IPS DF 19.7 (cell line): ENCODE measurements at regions not wholly inside any gene's neighbourhood (a gene's known extent, or its start where the extent isn't known, plus 50 kb on each side); places are given as distances from the start of the nearest gene placed in this dataset.

Experiments
- DNase-seq: peaks from one replicate; pipeline ENCODE4 v3.0.0-alpha.2; 2013; ENCODE audit warnings: low read depth, low spot score

DNA sequence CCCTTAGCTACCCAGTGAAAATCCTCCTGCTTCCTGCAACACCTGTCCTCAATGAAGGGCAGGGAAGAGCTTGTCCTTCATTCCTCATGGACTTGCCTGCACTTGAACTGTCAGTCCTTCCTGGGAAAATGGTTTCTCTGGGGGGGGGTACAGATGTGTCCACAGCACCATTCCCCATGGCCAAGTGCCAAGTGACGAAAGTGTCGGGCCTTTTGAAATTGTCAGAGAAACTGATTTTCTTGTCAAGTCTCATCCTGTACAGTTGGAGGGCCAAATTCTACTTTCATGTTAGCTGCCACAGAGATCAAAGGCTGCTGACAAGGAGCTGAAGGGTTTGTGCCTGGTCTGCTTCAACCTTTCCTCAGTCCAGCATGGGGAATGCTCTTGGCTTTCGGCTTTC lies 179.5 kb upstream of the PARP11 start:
- DNase-seq, result no peak

DNA sequence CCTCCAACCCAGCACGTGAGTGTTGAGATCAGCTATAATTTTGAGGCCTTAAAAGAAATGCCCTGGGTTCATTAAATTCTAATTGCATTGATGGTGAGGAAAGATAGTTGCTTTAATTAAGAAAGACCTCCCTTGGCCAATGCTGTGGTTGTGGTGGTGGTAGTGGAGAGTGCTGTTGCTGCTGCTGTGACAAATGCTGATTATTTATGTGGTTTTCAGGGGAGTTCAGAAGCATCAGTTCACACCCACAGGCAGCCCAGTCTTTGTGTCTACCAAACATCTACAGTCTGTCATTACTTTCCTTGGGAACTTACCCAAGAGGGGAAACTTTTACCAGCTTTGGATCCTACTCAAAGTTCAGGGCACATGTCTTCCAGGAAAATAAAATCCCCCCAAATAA lies 178.4 kb upstream of the PARP11 start:
- DNase-seq, result no peak

DNA sequence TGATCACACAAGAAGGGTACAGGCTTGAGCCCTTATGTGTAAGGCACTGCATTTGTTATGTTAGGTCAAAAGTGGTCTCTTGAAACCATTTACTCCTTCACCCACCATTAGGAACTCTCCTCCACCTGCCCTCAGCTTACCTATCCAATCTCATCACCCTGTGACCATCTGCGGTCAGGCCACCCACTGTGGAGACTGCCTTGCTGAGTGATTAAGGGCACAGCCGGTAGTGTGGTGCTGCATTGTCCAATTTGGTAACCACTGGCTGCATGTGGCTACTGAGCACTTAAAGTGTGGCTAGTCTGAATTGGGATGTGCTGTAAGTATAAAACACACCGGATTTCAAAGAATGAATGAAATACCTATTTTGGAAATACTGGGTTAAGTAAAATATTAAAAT lies 177.1 kb upstream of the PARP11 start:
- DNase-seq, result no peak

- no peak for DNase-seq
These were observed 176.3 kb upstream of the PARP11 start for GRCh38 chr12:4049298-4050080.

DNA sequence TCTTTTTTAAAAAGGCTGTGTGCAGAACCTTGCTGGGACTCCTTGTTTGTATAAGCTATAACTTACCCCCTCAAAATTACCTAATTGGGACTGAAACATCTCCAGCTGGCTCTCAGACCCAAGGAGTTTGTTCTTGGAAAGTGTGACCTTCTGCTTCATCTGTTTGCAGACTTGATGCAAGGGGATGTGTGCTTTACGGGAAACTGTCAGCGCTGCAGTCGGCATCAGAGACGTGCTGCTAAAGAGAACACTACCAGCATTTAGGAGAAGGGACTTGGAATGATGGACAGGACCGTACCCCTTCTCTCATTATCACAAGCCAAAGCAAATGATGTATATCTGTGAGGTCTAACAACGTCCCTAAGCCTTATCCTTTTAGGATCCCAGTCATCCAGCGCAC lies 174.2 kb upstream of the PARP11 start:
- DNase-seq, result no peak

GRCh38 chr12:4046495-4046840 lies 173.3 kb upstream of the PARP11 start:
- no peak for DNase-seq

- no peak for DNase-seq
These were observed 172.7 kb upstream of the PARP11 start for GRCh38 chr12:4045786-4046494.

GRCh38 chr12:4044736-4045730 lies 171.8 kb upstream of the PARP11 start:
- no peak for DNase-seq

DNA sequence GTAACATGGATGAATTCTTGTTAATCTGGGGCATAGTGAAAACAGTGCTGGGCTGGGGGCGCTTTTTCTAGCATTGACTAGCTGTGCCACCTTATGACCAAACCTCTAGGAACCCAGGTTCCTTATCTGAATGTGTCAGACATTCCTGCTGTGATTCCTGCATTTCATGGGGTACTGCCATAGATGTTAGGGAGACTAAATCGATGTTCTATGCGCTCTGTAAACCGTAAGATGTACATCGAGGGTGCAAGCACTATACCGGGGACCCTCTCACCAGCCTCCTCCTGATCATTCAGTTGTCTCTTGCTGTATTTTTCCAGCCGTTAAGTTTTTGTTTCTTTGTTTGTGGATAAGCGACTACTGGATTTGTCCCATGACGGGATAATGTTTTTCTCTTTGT lies 170.9 kb upstream of the PARP11 start:
- no peak for DNase-seq

GRCh38 chr12:4041187-4041885 lies 168.1 kb upstream of the PARP11 start:
- no peak for DNase-seq

GRCh38 chr12:4039931-4040330 lies 166.7 kb upstream of the PARP11 start:
- no peak for DNase-seq

- DNase-seq, result no peak
These were observed 164.6 kb upstream of the PARP11 start for GRCh38 chr12:4037747-4038312.

- no peak for DNase-seq
These were observed 163.6 kb upstream of the PARP11 start for GRCh38 chr12:4036671-4037271.

DNA sequence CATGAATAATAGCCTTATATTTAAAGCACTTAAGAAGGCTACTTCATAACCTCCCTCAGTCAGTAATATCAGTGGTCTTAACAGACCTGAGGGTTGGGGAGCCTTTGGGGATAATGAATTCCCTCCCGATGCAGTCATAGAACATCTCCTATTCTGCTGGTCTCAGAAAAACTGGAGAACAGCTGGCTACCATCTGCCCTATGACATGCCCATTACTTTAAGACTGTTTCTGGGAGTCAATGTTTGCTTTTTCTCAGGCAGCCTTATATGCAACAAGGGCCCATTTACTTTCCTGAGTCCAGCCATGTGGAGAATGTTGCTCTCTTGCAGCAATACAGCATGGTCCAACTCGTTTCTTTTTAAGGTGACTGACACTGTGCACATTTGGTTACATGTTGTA lies 161.7 kb upstream of the PARP11 start:
- DNase-seq, result no peak

DNA sequence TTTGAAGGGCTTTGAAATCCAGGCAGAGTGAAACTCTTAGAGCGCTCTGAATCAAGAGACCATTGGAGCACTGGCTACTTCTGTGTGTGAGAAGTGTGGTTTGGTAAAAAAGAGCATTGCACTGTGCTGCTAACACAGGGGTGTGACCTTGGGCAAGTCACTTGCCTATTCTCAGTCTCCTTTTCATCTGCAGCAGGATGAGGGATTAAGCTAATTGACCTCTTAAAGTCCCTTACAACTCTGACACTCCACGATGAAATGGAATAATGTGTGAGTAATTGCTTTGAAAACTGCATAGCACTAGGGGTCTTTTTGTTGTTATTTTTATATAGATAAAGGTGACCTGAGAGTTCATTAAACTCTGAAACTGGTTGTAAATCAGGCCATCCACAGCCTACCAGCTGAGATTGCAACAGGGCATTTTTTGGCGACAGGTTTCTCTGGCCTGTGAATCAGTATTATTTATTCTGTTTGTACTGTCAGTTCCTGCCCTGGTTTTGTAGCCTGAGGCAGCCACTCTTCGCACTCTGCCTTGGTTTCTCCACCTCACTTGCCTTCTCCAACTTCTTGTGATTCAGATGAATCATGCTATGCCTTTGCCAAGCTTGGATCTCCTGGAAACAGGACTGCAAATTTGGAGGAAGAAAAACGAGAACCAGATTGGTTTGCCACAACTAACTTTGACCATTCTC lies 159.9 kb upstream of the PARP11 start:
- DNase-seq, result no peak

- DNase-seq, result no peak
These were observed 158.6 kb upstream of the PARP11 start for GRCh38 chr12:4031703-4032291.

GRCh38 chr12:4030929-4031702 lies 157.9 kb upstream of the PARP11 start:
- peak; percentile 97 for DNase-seq

GRCh38 chr12:4027412-4027811 lies 154.2 kb upstream of the PARP11 start:
- no peak for DNase-seq

DNA sequence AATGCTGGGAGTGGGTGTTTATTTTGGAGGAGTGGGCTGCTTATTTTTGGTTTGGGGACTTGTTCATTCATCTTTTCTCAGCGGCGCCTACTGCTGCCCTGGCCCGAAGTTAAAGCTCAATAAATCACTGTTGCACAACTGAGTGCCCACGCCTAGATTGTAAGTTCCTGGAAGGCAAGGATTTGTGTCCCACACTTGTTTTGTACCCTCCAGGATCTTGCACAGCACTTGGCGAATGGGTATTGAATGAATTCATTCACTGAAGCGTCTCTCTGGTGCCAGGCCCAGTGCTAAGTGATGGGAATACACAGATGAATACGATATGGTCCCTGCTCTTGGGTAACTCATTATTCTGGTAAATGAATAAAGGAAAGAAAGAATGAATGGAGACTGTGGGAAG lies 153.3 kb upstream of the PARP11 start:
- DNase-seq, result no peak
